ENCODE measurements at regions not wholly inside any gene's neighbourhood (a gene's known extent, or its start where the extent isn't known, plus 50 kb on each side); places are given as distances from the start of the nearest gene placed in this dataset.

GRCh38 chrX:126886997-126887396 is 67.5 kb downstream of the PRR32 start (continued):
- no peak for TF ChIP-seq SALL2 (tag by site-specific recombination; IDR thresholded peaks at IDR 0.05; ENCODE audit: borderline replicate concordance)
- TF ChIP-seq KLF17 (tag by site-specific recombination; IDR thresholded peaks at IDR 0.05) = no peak
- no peak for TF ChIP-seq SP3 (tag by site-specific recombination; IDR thresholded peaks at IDR 0.05)
- no peak for TF ChIP-seq ZNF37A (tag by site-specific recombination; IDR thresholded peaks at IDR 0.05)
- no peak for TF ChIP-seq ZNF580 (tag by site-specific recombination; IDR thresholded peaks at IDR 0.05)
- TF ChIP-seq EGR2 (tag by site-specific recombination; IDR thresholded peaks at IDR 0.05; ENCODE audit: low read depth) = no peak
- TF ChIP-seq ZBTB17 (tag by site-specific recombination; IDR thresholded peaks at IDR 0.05) = no peak
- TF ChIP-seq TSHZ1 (tag by site-specific recombination; IDR thresholded peaks at IDR 0.05; ENCODE audit: borderline replicate concordance) = no peak
- TF ChIP-seq ZNF645 (tag by site-specific recombination; IDR thresholded peaks at IDR 0.05) = no peak
- no peak for TF ChIP-seq GLIS1 (tag by site-specific recombination; IDR thresholded peaks at IDR 0.05)
- no peak for TF ChIP-seq ZNF280D (tag by site-specific recombination; IDR thresholded peaks at IDR 0.05)
- peak; percentile 79; the same call in 1 of the 2 replicates for TF ChIP-seq ZNF202 (tag by site-specific recombination; IDR thresholded peaks at IDR 0.05; ENCODE audit: borderline replicate concordance)
- no peak for TF ChIP-seq ZNF544 (tag by site-specific recombination; IDR thresholded peaks at IDR 0.05)
- TF ChIP-seq ZNF624 (tag by site-specific recombination; IDR thresholded peaks at IDR 0.05) = no peak
- no peak for TF ChIP-seq ZNF701 (tag by site-specific recombination; IDR thresholded peaks at IDR 0.05)
- 0 out of 2 replicates have a peak, but pooled peaks have one; percentile 11 for TF ChIP-seq ZNF404 (tag by site-specific recombination; IDR thresholded peaks at IDR 0.05)
- no peak for TF ChIP-seq ZNF26 (tag by site-specific recombination; IDR thresholded peaks at IDR 0.05)
- no peak for TF ChIP-seq GLI4 (tag by site-specific recombination; IDR thresholded peaks at IDR 0.05)
- TF ChIP-seq ZNF18 (tag by site-specific recombination; IDR thresholded peaks at IDR 0.05) = no peak
- no peak for TF ChIP-seq HOXC10 (CRISPR knock-in tag; IDR thresholded peaks at IDR 0.05)
- no peak for TF ChIP-seq ZFP3 (tag by site-specific recombination; IDR thresholded peaks at IDR 0.05; ENCODE audit: low read depth)
- TF ChIP-seq ZNF518A (tag by site-specific recombination; conservative IDR thresholded peaks at IDR 0.05; ENCODE audit: low read depth) = peak; percentile 87
- TF ChIP-seq ZNF211 (tag by site-specific recombination; IDR thresholded peaks at IDR 0.05; ENCODE audit: low read depth) = no peak

Data from HEK293 (cell line).